Stimulated activated CD4-positive, alpha-beta T cell treated with anti-CD3 and anti-CD28 coated beads, TNF-alpha, amount 100 ng/mL, for 24 hours (primary cell): ENCODE measurements at regions not wholly inside any gene's neighbourhood (a gene's known extent, or its start where the extent isn't known, plus 50 kb on each side); places are given as distances from the start of the nearest gene placed in this dataset.
"Not testable (repeated sequence)": the region's sequence is repeated elsewhere in the genome, so short reads cannot be mapped to it uniquely, and the experiment has no call there.

Experiments used
- DNase-seq, 3 experiments: peaks; one replicate each; pipeline ENCODE4 v3.0.0-alpha.2; 2020; ENCODE audit warnings: low read depth in 3 of 3

DNA sequence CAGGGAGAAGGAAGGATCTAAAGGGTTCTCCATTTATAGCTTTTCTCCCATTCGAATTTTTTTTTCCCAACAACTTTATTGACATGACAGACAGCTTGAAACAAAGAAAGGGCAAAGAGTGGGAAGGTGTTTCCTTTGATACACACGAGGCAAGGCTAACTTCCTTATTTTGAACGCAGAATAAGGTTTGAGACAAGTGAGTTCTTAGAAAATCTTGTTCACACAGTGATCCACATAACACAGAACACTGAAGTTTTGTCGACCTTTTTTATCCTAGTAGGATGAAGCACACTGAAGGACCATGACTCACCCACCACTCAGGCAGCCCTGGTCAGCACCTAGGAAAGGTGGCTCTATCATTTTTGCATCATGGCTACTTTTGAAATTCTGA lies 425.8 kb upstream of the MDFIC2 start:
- no peak for DNase-seq

DNA sequence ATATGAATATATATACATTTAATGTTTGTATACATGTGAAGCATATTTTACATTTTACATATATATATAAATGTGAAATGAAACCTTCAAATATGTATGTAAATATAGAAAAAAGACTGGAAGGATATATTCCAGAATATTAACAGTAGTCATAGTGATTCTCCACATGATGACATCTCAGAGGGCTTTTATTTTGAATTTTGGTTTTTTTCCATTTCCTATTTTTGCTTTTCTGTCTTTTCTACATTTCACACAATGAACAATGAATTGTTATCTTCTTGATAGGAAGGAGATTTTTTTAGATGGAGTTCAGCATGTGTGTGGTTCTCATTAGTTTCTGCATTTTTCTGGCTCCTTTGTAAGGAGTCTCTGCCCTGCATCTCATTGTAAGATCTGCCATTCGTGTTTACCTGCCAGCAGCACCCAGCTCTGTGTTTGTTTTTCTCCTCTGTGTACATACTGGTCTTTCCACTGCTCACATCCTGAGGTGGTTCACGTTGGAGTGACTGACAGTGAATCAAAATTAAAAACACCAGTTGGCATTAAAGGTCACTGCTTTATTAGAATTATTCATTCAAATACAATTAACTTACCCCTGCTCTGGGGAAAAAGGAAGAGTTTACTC lies 425.3 kb upstream of the MDFIC2 start:
- no peak for DNase-seq

- no peak for DNase-seq
Observed at GRCh38 chr3:70736009-70736408, 423.6 kb upstream of the MDFIC2 start.

- no peak for DNase-seq
Observed at GRCh38 chr3:70734756-70735155, 422.3 kb upstream of the MDFIC2 start.

- no peak for DNase-seq
Observed at GRCh38 chr3:70731046-70731445, 418.6 kb upstream of the MDFIC2 start.

DNA sequence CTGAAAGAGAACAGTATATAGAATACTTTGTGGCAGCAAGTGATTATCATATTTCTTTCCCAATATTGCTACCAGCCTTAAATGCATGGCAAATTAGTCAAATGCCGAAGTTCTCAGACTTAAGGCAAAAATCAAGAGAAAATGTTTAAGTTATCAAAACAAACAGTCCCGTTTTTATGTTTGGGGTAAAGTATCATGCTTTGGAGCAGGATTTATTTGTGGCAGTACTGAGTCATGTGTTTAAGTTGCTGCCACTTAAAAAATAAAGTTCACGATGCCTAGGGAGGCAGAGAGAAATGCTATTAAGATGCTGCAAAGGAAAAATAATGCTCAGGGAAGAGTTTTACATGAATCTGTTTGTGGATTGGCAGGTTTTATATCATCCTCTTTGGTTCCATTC lies 417.4 kb upstream of the MDFIC2 start:
- DNase-seq: no peak

DNA sequence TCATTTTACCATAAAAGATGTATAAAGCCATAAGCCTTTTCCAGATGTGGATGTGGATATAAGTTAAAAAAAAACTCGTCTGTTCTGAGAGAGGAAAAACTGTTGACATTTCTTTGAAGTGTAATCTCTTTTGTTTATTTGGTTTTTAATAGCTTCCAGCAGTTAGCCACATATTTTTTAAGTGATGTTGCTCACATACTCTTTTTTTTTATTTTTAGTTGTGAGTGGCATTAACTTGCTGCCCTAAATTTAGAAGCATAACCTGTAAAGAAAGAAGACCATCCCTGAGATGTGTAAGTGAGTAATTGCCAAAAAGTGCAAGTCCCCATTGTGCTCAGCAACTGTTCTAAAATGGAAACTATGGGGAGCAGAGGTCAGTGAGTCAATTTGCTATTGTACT lies 415.9 kb upstream of the MDFIC2 start:
- no peak for DNase-seq

DNA sequence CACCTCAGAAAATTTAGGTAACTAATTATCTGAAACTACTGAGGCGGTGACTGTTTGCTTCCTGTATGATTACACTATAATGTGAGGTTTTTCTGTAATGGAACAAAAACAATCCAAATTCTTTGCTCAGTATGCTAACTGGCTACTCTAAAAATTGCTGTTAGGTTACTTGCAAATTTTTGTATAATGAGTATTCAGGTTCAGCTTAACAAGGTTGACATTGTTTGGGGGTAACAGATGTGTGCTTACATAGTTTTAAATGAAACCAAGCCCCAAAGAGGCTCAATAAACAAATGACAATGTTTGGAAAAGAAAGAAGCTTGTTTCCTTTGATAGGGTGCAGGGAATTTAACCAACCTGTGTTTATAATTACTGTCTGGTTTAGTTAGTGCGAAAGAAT lies 414.5 kb upstream of the MDFIC2 start:
- no peak for DNase-seq

DNA sequence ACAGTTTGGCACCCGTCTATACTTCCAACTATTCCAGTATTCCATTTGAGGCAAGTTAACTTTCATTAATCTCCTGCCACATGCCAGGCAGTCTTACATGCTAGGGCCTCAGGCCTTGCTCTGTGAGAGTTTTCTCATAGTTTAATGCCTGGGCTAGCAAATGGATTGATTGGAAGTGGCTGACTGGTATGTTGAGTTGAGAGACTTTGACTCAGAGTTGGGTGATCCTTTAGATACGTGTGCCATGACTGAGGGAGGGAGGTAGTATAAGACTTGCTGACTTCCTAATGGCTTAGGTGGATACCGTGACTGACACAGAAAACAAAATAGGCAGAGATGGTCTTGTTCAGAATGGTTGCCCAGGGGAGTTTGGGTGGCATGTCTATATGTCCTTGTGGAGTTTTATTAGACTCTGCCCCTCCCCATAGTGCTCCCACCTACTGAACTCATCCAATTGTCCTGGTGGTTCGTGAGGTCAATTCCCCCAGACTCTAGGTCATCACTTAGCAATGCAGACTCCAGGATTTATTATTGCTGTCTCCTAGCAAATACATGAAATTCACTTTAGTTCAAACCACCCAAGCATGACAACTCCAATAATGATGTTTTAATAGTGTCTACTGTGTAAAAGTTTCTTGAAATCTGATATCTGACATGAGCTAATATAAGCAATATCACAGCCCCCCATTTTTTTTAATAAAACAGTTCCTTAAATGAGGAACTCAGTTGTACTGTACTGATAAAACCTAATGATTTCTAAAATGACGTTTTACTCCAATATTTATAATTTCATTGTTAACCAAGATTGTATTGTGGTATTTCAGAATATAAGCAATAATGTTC lies 413.9 kb upstream of the MDFIC2 start:
- DNase-seq: no peak

DNA sequence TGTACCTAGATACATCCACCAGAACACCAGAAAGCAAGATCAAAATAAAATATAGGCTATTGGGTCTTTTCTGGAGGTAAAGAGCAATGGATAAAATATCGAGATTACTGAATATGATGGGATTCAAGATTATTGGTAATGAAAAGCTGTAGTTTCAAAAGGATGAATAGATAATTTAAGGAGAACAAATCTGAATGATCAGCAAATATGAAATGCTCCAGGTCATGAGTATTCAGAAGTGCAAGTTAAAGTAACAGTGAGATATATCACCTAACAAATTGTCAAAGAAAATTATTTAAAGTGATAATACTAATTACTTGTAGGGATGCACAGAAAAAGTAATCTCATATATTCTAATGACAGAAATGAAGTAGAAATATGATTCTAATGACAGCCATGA lies 409.6 kb upstream of the MDFIC2 start:
- DNase-seq: no peak

DNA sequence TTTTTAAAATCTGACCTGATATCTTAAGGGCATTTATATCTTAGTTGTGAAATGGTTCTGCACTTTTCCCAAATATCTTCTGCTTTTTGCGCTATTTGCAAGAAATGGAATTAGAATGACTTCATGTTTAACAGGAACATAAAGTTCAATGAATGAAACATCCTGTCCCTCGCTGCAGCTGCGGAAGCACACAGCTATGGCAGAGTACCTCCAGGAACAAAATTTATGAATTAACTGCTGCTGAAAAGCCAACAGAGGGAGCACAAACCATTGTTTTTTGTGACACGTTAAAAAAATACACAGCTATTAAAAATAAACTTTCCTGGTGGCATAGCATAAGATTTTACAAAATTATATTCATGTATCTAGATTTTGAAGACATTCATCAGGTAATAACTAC lies 404.4 kb upstream of the MDFIC2 start:
- no peak for DNase-seq

- DNase-seq: no peak
Observed at GRCh38 chr3:70712449-70713082, 400.1 kb upstream of the MDFIC2 start.

GRCh38 chr3:70703305-70704102 lies 391.1 kb upstream of the MDFIC2 start:
- no peak for DNase-seq

- DNase-seq: no peak
Observed at GRCh38 chr3:70702132-70702531, 389.7 kb upstream of the MDFIC2 start.

GRCh38 chr3:70684701-70685100 lies 372.3 kb upstream of the MDFIC2 start:
- DNase-seq: no peak

DNA sequence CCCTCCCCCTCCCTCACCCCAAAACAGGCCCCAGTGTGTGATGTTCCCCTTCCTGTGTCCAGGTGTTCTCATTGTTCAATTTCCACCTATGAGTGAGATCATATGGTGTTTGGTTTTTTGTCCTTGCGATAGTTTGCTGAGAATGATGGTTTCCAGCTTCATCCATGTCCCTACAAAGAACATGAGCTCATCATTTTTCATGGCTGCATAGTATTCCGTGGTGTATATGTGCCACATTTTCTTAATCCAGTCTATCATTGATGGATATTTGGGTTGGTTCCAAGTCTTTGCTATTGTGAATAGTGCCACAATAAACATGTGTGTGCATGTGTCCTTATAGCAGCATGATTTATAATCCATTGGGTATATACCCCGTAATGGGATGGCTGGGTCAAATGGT lies 363.4 kb upstream of the MDFIC2 start:
- DNase-seq: not testable (repeated sequence)

- no peak for DNase-seq
Observed at GRCh38 chr3:70658513-70659310, 346.3 kb upstream of the MDFIC2 start.

DNA sequence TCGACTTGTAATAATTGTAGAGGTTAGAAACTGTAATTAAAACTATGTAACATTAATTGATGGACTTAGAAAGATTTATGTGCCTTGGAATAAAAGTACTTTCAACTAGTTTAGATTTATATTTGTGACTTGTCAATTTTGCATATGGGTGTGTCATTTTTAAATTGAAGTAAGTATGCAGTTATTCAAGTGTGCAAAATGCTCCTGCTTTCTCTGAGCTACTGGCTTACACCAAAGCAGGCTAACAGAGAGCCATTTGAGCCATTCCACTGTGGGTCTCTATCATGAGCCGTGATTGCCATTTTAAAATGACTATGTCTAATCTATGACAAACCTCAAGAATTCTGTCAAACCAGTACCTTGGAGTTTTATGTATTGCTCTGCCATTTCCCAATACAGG lies 345.0 kb upstream of the MDFIC2 start:
- no peak for DNase-seq

DNA sequence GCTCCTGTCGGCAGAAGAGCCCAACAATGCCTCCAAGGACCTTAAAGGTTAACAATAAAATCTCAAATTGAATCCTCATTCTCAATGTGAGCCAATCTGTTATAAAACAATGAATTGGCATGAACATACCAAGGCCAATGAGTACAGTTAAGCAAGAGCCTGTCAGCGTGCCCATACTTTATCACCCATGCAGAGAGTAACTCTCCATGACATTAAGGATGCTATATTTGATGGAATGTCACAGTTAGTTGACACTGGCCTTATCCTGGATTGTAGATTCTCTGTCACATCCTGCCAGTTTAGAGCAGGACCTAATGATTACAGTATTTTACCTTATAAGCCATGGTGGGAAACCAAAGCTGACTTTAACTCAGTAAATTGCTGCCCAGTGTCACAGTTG lies 335.4 kb upstream of the MDFIC2 start:
- DNase-seq: no peak

- DNase-seq: no peak
Observed at GRCh38 chr3:70647094-70647493, 334.7 kb upstream of the MDFIC2 start.

DNA sequence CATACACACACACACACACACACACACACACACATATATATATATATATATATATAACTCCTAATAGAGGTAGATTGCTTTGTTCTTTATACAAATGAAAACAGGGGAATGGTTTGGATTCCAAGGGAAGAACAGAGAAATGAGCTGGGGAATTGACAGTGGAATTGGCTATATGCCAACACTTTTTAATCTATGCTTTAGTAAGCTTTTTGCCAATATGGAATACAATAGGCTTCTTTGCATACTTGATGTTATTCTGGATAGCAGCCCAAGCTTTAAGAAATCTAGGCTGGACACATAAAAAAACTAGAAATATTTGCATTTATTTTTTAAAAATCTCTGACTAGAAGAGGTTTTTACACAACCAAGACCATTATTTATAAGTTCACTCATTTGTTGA lies 334.2 kb upstream of the MDFIC2 start:
- no peak for DNase-seq
